ENCODE measurements at regions not wholly inside any gene's neighbourhood (a gene's known extent, or its start where the extent isn't known, plus 50 kb on each side); places are given as distances from the start of the nearest gene placed in this dataset.

DNA sequence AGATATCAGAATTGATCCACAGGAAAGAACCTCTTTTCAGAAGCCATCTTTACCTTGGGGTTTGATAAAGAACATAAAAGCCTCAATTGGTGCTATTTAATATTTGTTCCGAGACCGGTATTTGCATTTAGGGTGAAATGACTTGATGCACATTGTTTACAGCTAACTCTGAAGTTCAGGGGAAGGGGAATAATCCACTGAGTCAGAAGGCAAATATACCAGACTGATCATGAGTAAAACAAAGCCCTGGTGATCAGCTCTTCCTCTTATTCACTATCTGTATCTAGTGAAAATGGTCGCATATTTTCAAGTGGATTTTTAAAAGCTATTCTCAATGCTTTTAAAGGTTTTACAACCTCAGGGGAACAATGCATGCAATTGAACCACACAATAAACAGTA is 53.0 kb upstream of the ATP8B1 start:
- H3K4me1 Mint-ChIP-seq (ENCODE audit: low read depth): no peaks in the 10 kb centered on the region
- peaks cover 7% of the 10 kb centered on the region for H3K27me3 Mint-ChIP-seq
- no peak overlapping the region for H3K27ac Mint-ChIP-seq
- H3K9me3 Mint-ChIP-seq: no peaks in the 10 kb centered on the region
- no peaks in the 10 kb centered on the region for H3K36me3 Mint-ChIP-seq (ENCODE audit: low read depth)
- no peak for DNase-seq
- H3K4me3 Mint-ChIP-seq: no peak overlapping the region

DNA sequence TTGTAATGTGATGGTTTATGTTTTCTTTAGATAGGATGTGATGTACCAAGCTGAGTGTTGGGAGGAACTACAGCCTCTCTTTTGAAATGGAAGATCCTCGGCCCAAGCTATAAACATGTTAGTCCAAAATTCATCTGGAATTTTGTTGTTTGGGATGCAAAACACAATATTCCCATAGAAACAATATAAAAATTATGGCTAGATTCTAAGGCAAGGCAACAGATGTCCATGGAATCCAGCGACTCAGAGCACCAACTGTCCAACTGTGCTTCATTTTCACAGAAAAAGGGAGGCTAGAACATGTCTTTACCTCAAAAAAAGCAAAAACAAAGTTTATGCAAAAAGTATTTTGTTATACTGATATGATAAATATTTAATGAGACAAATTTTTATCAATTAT is 52.4 kb upstream of the ATP8B1 start:
- DNase-seq: no peak
- Mint-ChIP-seq H3K4me1 (ENCODE audit: low read depth) (no peaks in the 10 kb centered on the region), H3K36me3 (ENCODE audit: low read depth) (no peaks in the 10 kb centered on the region), H3K9me3 (no peaks in the 10 kb centered on the region), H3K27ac (no peak overlapping the region), H3K27me3 (peaks cover 7% of the 10 kb centered on the region), H3K4me3 (no peak overlapping the region)

DNA sequence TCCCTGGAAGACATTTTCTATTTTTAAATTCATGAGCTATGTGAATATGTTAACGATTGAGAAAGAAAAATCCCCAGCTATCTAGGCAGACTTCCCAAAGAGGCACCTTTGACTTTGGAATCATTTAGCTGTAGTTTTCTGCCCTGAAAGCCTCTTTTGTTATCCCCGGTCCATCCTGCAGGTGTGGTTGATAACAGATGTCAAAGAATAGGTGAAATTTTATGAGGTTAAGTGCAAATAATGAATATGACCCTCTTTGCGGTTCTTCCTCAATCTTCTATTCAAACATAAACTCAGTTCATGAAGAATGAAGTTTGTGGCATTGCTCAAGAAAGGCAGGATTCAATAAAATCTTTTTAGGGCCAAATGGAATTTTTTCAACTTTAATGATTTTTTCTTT is 51.6 kb upstream of the ATP8B1 start:
- H3K9me3 Mint-ChIP-seq: no peaks in the 10 kb centered on the region
- H3K27ac Mint-ChIP-seq: no peak overlapping the region
- H3K27me3 Mint-ChIP-seq: peaks cover 11% of the 10 kb centered on the region
- H3K36me3 Mint-ChIP-seq (ENCODE audit: low read depth): no peaks in the 10 kb centered on the region
- DNase-seq: no peak
- no peaks in the 10 kb centered on the region for H3K4me1 Mint-ChIP-seq (ENCODE audit: low read depth)
- H3K4me3 Mint-ChIP-seq: no peak overlapping the region

DNA sequence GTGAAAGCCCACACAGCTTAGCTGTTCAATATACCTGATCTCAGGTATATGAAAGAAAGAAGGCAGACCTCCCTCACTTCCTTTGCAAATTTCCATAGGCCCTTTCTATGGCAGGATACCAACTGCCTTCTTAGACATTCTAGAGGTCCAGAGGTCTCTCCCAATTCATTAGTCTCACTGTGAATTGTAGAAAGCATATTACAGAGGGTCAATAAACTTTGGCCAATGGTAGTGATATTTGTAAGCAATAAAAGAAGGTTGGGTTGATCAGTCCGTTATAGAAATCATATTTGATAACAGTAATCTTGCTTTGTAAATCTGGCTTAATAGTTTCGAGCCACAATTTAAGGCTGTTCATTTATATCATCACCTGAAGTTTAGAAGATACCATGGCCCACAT is 50.7 kb upstream of the ATP8B1 start:
- Mint-ChIP-seq H3K4me1 (ENCODE audit: low read depth) (no peaks in the 10 kb centered on the region), H3K36me3 (ENCODE audit: low read depth) (no peaks in the 10 kb centered on the region), H3K27ac (no peak overlapping the region), H3K9me3 (no peaks in the 10 kb centered on the region), H3K4me3 (no peak overlapping the region), H3K27me3 (peaks cover 12% of the 10 kb centered on the region)
- DNase-seq: no peak

DNA sequence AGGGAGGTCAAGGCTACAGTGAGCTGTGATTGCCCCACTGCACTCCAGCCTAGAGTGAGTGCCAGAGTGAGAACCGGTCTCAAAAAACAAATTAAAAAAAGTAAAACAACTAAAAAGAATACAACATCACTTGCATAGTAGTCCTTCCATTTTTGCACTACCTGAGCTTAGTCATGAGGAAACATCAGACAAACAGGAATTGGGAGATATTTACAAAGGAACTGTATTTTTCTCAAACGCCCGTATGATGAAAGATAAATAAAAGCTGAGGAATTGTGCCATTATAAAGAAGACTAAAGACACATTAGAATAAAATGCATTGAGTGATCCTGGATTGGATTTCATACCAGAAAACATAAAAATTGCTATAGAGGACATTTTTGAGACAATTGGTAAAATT is 50.0 kb upstream of the ATP8B1 start:
- no peaks in the 10 kb centered on the region for H3K9me3 Mint-ChIP-seq
- no peaks in the 10 kb centered on the region for H3K4me1 Mint-ChIP-seq (ENCODE audit: low read depth)
- no peak overlapping the region for H3K4me3 Mint-ChIP-seq
- H3K36me3 Mint-ChIP-seq (ENCODE audit: low read depth): no peaks in the 10 kb centered on the region
- DNase-seq: no peak
- H3K27me3 Mint-ChIP-seq: peaks cover 16% of the 10 kb centered on the region
- H3K27ac Mint-ChIP-seq: no peak overlapping the region
